ENCODE measurements at regions not wholly inside any gene's neighbourhood (a gene's known extent, or its start where the extent isn't known, plus 50 kb on each side); places are given as distances from the start of the nearest gene placed in this dataset.

DNA sequence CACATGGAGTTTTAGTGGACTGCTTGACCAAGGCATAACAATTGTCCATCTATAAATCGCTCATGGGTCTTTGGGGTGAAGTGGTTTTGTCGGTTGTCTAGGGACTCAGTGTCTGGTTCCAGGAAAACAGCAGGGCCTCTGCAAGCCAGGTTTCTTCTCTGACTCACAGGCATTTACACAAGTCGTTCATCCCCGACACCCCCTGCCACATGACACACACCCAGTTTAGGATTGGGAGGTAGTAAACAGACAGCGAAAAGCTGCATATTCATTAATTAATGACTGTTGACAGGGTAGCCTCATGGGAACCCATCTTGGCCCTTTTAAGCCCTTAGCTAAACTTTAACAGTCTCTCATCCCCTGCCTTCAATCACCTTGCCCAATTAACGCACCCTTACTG lies 194.8 kb upstream of the ACVR2A start:
- no peak overlapping the region for H3K4me3 Mint-ChIP-seq
- DNase-seq (ENCODE audit: low spot score in 2 of 2) (no peak), ATAC-seq (ENCODE audit: low read depth) (no peak)
- H3K27me3 Mint-ChIP-seq = peaks cover 1% of the 10 kb centered on the region
- H3K36me3 Mint-ChIP-seq = no peaks in the 10 kb centered on the region
- H3K27ac Mint-ChIP-seq = no peak overlapping the region
- no peaks in the 10 kb centered on the region for H3K4me1 Mint-ChIP-seq
- no peaks in the 10 kb centered on the region for H3K9me3 Mint-ChIP-seq

- no peaks in the 10 kb centered on the region for H3K9me3 Mint-ChIP-seq
- ATAC-seq (ENCODE audit: low read depth) (no peak), DNase-seq (ENCODE audit: low spot score in 2 of 2) (no peak)
- no peak overlapping the region for H3K4me3 Mint-ChIP-seq
- no peak overlapping the region for H3K27ac Mint-ChIP-seq
- H3K4me1 Mint-ChIP-seq = no peaks in the 10 kb centered on the region
- H3K36me3 Mint-ChIP-seq = no peaks in the 10 kb centered on the region
- no peaks in the 10 kb centered on the region for H3K27me3 Mint-ChIP-seq
Observed at GRCh38 chr2:147649286-147649685, 195.5 kb upstream of the ACVR2A start.

GRCh38 chr2:147648471-147648870 lies 196.4 kb upstream of the ACVR2A start:
- ATAC-seq (ENCODE audit: low read depth) (no peak), DNase-seq (ENCODE audit: low spot score in 2 of 2) (no peak)
- H3K4me3 Mint-ChIP-seq = no peak overlapping the region
- no peaks in the 10 kb centered on the region for H3K27me3 Mint-ChIP-seq
- H3K4me1 Mint-ChIP-seq = no peaks in the 10 kb centered on the region
- H3K36me3 Mint-ChIP-seq = no peaks in the 10 kb centered on the region
- no peak overlapping the region for H3K27ac Mint-ChIP-seq
- H3K9me3 Mint-ChIP-seq = no peaks in the 10 kb centered on the region

- H3K27me3 Mint-ChIP-seq = no peaks in the 10 kb centered on the region
Observed at GRCh38 chr2:147647816-147648215, 197.0 kb upstream of the ACVR2A start.

DNA sequence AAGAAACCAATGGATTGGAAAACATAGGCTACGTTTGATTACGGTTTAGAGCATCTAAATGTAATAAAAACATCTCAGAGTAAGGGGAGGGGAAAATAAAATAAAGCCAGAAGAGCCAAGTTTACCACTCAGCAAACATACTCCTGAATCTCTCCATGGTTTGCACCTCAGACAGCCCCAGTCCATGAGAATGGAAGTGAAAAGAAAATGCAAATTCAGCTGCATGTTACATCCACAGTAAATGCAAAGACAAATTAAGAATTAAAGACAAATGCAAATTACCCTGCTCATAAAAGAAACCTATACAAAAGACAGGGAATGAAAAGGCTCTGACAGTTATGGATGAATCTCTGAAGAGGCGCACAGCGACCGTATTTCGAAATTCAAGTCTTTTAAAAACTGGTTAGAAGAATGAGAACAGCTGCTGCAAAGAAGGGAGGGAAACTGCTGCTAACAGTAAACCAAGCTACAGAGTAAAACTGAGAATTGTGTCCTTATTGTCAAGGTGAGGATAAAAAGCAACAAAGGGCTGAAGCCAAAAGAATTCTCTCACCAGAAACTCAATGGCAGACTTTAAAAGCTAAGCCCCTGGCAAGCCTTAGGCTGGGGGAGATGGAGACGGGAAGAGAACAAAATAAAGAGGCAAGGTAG lies 197.9 kb upstream of the ACVR2A start:
- DNase-seq (ENCODE audit: low spot score in 2 of 2) (no peak), ATAC-seq (ENCODE audit: low read depth) (no peak)
- no peak overlapping the region for H3K27ac Mint-ChIP-seq
- H3K36me3 Mint-ChIP-seq = no peaks in the 10 kb centered on the region
- H3K4me1 Mint-ChIP-seq = no peaks in the 10 kb centered on the region
- no peaks in the 10 kb centered on the region for H3K9me3 Mint-ChIP-seq
- H3K27me3 Mint-ChIP-seq = no peaks in the 10 kb centered on the region
- no peak overlapping the region for H3K4me3 Mint-ChIP-seq

More at GRCh38 chr2:147647816-147648215, 197.0 kb upstream of the ACVR2A start:
- Mint-ChIP-seq H3K27ac (no peak overlapping the region), H3K9me3 (no peaks in the 10 kb centered on the region), H3K4me3 (no peak overlapping the region), H3K4me1 (no peaks in the 10 kb centered on the region), H3K36me3 (no peaks in the 10 kb centered on the region)
- DNase-seq (ENCODE audit: low spot score in 2 of 2) (no peak), ATAC-seq (ENCODE audit: low read depth) (no peak)

GRCh38 chr2:147644491-147644890 lies 200.3 kb upstream of the ACVR2A start:
- DNase-seq (ENCODE audit: low spot score in 2 of 2) = no peak
- Mint-ChIP-seq H3K27ac (no peak overlapping the region), H3K27me3 (peaks cover 2% of the 10 kb centered on the region), H3K4me3 (no peak overlapping the region), H3K9me3 (no peaks in the 10 kb centered on the region), H3K36me3 (no peaks in the 10 kb centered on the region), H3K4me1 (no peaks in the 10 kb centered on the region)
- ATAC-seq (ENCODE audit: low read depth) = no peak

DNA sequence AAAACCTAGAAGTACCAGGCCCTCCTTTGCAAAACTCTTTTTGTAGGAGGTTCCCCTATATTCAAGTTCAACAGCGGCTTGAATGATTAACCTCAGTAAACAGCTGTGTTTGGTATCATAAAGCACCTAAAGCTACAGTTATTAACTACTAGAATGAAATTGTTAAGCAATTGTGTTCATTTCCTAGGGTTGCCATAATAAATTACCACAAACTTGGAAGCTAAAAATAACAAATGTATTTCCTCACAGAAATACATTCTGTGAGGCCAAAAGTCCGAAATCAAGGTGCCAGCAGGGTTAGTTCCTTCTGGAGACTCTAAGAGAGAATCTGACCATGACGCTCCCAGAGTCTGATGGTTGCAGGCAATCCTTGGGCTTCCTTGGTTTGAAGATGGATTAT lies 202.1 kb upstream of the ACVR2A start:
- H3K4me1 Mint-ChIP-seq = no peaks in the 10 kb centered on the region
- ATAC-seq (ENCODE audit: low read depth) = no peak
- no peak overlapping the region for H3K4me3 Mint-ChIP-seq
- H3K27me3 Mint-ChIP-seq = peaks cover 2% of the 10 kb centered on the region
- no peaks in the 10 kb centered on the region for H3K36me3 Mint-ChIP-seq
- no peak overlapping the region for H3K27ac Mint-ChIP-seq
- no peaks in the 10 kb centered on the region for H3K9me3 Mint-ChIP-seq
- no peak for DNase-seq (ENCODE audit: low spot score in 2 of 2)

DNA sequence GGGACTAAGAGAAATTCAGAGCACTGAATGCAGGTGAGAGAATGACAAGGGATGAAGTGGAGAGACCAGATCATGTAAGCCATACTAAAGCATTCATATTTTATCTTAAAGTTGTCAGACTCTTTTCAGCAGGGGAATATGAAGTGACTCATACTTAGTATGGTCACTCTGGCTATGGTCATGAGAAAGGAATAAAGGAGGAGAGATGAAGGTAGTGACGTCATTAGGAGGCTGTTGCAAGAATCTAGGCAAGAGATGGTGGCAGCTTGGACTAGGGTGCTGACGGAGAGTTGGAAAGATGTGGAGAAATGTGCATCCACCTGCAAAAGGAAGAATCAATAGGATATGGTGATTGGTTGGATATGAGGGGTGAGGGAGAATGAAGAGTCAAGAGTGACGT lies 203.2 kb upstream of the ACVR2A start:
- no peaks in the 10 kb centered on the region for H3K36me3 Mint-ChIP-seq
- H3K9me3 Mint-ChIP-seq = no peaks in the 10 kb centered on the region
- ATAC-seq (ENCODE audit: low read depth) = no peak
- DNase-seq (ENCODE audit: low spot score in 2 of 2) = no peak
- no peaks in the 10 kb centered on the region for H3K4me1 Mint-ChIP-seq
- no peak overlapping the region for H3K27ac Mint-ChIP-seq
- peaks cover 2% of the 10 kb centered on the region for H3K27me3 Mint-ChIP-seq
- H3K4me3 Mint-ChIP-seq = no peak overlapping the region

DNA sequence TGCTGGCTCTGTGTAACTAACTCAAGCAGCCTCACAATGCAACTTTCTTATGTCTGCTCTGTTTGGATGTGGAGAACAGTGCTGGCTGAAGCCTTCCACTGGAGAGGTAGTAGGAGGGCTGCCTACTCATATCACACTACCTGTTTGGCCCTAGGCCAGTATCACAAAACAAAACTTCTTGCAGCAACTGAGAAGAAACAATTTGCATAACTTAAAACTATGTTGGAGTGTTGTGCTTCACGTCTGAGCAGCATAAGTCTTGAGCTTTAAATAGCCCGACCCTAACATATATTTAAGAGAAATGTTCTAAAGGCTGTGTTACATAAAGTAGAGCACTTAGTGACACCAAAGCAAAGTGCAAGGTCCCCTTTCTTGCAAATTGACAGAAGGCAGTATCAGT lies 204.9 kb upstream of the ACVR2A start:
- H3K27me3 Mint-ChIP-seq = peaks cover 4% of the 10 kb centered on the region
- DNase-seq (ENCODE audit: low spot score in 2 of 2) = no peak
- no peaks in the 10 kb centered on the region for H3K9me3 Mint-ChIP-seq
- H3K4me1 Mint-ChIP-seq = peaks cover 3% of the 10 kb centered on the region
- H3K27ac Mint-ChIP-seq = no peak overlapping the region
- no peak overlapping the region for H3K4me3 Mint-ChIP-seq
- no peaks in the 10 kb centered on the region for H3K36me3 Mint-ChIP-seq
- no peak for ATAC-seq (ENCODE audit: low read depth)

DNA sequence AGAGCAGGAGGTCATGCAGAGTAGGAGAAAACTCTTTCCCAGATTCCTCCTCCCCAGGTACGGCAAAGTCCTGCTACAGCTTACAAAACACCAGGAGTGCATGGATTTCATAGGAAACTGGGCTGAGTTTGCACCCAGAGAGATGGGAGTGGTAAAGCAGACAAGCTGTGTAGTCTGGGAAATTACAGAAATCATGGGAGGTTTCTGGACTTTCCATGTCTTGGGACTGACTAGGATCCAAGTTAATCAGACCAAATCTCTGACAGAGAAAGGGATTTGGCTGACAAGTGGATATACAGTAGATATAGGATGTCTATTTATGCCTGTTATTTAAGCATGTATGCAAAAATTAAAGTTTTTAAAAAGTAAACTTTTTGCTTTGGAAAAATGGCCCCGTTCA lies 205.4 kb upstream of the ACVR2A start:
- Mint-ChIP-seq H3K9me3 (no peaks in the 10 kb centered on the region), H3K27ac (no peak overlapping the region), H3K4me1 (peaks cover 3% of the 10 kb centered on the region), H3K27me3 (peaks cover 4% of the 10 kb centered on the region), H3K36me3 (no peaks in the 10 kb centered on the region), H3K4me3 (no peak overlapping the region)
- DNase-seq (ENCODE audit: low spot score in 2 of 2) (no peak), ATAC-seq (ENCODE audit: low read depth) (no peak)

DNA sequence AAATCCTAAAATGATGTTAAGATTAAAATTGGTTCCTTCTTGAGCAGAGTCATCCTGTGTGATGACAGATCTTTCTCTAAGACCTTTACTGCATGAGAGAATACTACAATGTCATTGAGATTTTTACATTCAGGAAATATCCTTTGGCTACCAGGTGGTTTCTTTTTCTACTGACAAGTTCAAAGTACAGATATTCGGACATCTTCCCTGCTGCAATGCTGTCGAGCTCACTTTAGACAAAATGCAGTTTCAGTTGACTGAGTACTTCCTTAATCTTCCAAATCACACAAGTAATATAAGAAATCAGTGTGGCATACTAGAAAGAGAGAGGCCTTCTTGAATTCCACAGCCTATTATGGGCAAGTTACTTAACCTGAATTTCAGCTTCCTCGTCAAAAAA lies 207.9 kb upstream of the ACVR2A start:
- no peaks in the 10 kb centered on the region for H3K36me3 Mint-ChIP-seq
- peaks cover 3% of the 10 kb centered on the region for H3K4me1 Mint-ChIP-seq
- peaks cover 4% of the 10 kb centered on the region for H3K27me3 Mint-ChIP-seq
- ATAC-seq (ENCODE audit: low read depth) (no peak), DNase-seq (ENCODE audit: low spot score in 2 of 2) (no peak)
- no peaks in the 10 kb centered on the region for H3K9me3 Mint-ChIP-seq
- no peak overlapping the region for H3K27ac Mint-ChIP-seq
- H3K4me3 Mint-ChIP-seq = no peak overlapping the region

GRCh38 chr2:147636238-147636882 lies 208.5 kb upstream of the ACVR2A start:
- H3K36me3 Mint-ChIP-seq = no peaks in the 10 kb centered on the region
- peaks cover 2% of the 10 kb centered on the region for H3K27me3 Mint-ChIP-seq
- H3K4me3 Mint-ChIP-seq = no peak overlapping the region
- peaks cover 3% of the 10 kb centered on the region for H3K4me1 Mint-ChIP-seq
- DNase-seq (ENCODE audit: low spot score in 2 of 2) = no peak
- no peaks in the 10 kb centered on the region for H3K9me3 Mint-ChIP-seq
- no peak for ATAC-seq (ENCODE audit: low read depth)
- H3K27ac Mint-ChIP-seq = no peak overlapping the region

DNA sequence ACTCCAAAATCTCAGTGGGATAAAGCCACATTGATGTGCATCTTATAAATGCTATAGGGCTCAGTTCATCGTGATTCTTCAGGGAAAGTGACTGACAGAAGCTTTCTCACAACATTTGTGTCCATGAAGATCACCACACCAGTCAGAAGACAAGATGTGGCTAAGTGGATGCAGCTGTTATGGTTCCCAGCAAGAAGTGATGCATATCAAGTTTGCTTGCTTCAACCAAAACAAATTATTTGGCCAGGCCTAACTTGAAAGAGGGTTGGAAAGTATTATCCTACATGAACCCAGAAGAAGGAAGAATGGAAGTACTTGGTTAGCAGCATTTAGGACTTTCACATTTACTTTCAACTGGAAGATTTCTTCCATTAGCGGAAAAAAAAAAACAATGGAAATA lies 210.0 kb upstream of the ACVR2A start:
- ATAC-seq (ENCODE audit: low read depth) = no peak
- Mint-ChIP-seq H3K36me3 (no peaks in the 10 kb centered on the region), H3K27ac (no peak overlapping the region), H3K27me3 (peaks cover 2% of the 10 kb centered on the region), H3K4me3 (no peak overlapping the region), H3K9me3 (no peaks in the 10 kb centered on the region), H3K4me1 (peaks cover 3% of the 10 kb centered on the region)
- DNase-seq (ENCODE audit: low spot score in 2 of 2) = no peak

- Mint-ChIP-seq H3K27me3 (peaks cover 2% of the 10 kb centered on the region), H3K27ac (no peak overlapping the region), H3K9me3 (no peaks in the 10 kb centered on the region), H3K4me1 (peaks cover 3% of the 10 kb centered on the region), H3K4me3 (no peak overlapping the region), H3K36me3 (no peaks in the 10 kb centered on the region)
- ATAC-seq (ENCODE audit: low read depth) (no peak), DNase-seq (ENCODE audit: low spot score in 2 of 2) (no peak)
Observed at GRCh38 chr2:147632198-147632597, 212.6 kb upstream of the ACVR2A start.

- ATAC-seq (ENCODE audit: low read depth) = no peak
Observed at GRCh38 chr2:147631294-147631693, 213.5 kb upstream of the ACVR2A start.

More at GRCh38 chr2:147631294-147631693, 213.5 kb upstream of the ACVR2A start:
- peaks cover 3% of the 10 kb centered on the region for H3K4me1 Mint-ChIP-seq
- H3K27ac Mint-ChIP-seq = no peak overlapping the region
- H3K4me3 Mint-ChIP-seq = no peak overlapping the region
- no peak for DNase-seq (ENCODE audit: low spot score in 2 of 2)
- H3K36me3 Mint-ChIP-seq = no peaks in the 10 kb centered on the region
- H3K9me3 Mint-ChIP-seq = no peaks in the 10 kb centered on the region
- H3K27me3 Mint-ChIP-seq = peaks cover 2% of the 10 kb centered on the region

Measured in memory B cell (primary cell).